22Rv1 (cell line): ENCODE measurements at regions not wholly inside any gene's neighbourhood (a gene's known extent, or its start where the extent isn't known, plus 50 kb on each side); places are given as distances from the start of the nearest gene placed in this dataset.

Experiments
- H3K27ac ChIP-seq: fragments of 450-650 bp; 2 replicates; pipeline ENCODE4 v1.5.1; 2017
- ZFX ChIP-seq: fragments of 450-650 bp; IDR thresholded peaks from 2 replicates; pipeline ENCODE4 v1.6.1; 2017; ENCODE audit warnings: antibody characterized with exemption, borderline replicate concordance
- TF ChIP-seq, protein P1 (sequence below): fragments of 450-650 bp; IDR thresholded peaks from 2 replicates; pipeline ENCODE4 v1.5.1; 2017; ENCODE audit warnings: mild to moderate bottlenecking

DNA sequence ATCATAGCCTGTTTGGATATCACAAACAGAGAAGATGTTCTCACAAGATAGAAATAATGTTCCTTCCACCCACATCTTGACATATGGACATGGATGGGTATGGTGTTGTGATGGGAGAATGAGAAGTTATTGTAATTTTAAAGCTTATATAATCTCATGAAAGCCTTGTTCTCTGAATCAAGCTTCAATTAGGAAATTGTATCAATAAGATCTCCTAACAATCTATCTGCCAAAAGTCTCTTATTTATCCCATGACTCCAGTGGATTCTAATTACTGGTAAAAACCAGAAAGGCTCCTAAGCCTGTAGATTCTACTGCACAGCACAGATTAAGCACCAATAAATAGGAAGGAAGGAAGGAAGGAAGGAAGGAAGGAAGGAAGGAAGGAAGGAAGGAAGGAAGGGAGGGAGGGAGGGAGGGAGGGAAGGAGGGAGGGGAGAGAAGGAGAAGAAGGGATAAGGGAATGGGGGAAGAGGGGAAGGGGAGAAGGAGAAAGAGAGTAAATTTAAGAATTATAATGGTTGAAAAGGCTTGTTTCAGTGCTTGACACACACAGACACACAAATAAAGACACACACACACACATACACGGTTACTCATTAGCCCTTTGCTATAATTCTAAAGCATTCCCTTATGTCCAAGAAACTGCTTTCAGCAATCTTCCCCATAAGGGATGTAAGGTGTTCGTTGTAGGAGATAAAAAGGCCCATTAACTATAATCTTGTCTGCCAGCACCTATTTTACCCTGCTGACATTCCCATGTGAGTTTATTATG, 258.0 kb upstream of the API5 start:
- no peak overlapping the region for H3K27ac ChIP-seq
- TF ChIP-seq, protein P1, sequence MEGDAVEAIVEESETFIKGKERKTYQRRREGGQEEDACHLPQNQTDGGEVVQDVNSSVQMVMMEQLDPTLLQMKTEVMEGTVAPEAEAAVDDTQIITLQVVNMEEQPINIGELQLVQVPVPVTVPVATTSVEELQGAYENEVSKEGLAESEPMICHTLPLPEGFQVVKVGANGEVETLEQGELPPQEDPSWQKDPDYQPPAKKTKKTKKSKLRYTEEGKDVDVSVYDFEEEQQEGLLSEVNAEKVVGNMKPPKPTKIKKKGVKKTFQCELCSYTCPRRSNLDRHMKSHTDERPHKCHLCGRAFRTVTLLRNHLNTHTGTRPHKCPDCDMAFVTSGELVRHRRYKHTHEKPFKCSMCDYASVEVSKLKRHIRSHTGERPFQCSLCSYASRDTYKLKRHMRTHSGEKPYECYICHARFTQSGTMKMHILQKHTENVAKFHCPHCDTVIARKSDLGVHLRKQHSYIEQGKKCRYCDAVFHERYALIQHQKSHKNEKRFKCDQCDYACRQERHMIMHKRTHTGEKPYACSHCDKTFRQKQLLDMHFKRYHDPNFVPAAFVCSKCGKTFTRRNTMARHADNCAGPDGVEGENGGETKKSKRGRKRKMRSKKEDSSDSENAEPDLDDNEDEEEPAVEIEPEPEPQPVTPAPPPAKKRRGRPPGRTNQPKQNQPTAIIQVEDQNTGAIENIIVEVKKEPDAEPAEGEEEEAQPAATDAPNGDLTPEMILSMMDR, result no peak
- TF ChIP-seq ZFX, result no peak

DNA sequence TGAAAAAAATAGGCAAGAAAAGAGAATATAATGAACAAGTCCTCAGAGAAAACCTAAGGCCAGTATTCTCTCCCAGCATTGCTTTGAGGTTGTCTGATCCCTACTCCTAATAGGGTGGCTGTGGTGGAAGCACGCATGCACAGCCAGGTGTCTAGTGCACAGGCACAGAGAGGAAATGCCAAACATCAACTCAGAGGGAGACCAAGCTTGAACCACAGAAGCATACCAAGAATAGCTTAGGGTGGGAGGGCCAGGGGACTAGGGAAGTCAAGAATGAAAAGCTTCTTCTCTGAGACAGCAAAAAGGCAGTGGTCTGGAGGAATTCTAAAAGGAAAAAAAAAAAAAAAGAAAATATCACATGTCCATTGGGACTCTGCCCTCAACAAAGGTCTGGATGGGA, 244.1 kb upstream of the API5 start:
- H3K27ac ChIP-seq, result no peak overlapping the region
- TF ChIP-seq, protein P1, result no peak
- no peak for TF ChIP-seq ZFX

DNA sequence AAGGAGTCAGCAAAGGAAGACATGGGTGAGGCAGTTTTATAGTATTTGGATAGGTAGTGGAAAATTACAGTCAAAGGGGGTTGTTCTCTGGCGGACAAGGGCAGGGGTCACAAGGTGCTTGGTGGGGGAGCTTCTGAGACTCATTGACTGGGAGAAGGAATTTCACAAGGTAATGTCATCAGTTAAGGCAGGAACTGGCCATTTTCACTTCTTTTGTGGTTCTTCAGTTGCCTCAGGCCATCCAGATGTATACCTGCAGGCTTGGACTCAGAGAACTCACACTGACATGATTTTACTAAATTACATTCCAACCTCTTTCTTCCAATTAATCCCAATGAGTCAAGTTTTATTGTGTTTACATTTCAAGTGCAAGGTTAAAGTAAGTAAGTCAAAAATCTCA, 240.5 kb upstream of the API5 start:
- H3K27ac ChIP-seq, result no peak overlapping the region
- TF ChIP-seq, protein P1, result no peak
- TF ChIP-seq ZFX, result no peak

DNA sequence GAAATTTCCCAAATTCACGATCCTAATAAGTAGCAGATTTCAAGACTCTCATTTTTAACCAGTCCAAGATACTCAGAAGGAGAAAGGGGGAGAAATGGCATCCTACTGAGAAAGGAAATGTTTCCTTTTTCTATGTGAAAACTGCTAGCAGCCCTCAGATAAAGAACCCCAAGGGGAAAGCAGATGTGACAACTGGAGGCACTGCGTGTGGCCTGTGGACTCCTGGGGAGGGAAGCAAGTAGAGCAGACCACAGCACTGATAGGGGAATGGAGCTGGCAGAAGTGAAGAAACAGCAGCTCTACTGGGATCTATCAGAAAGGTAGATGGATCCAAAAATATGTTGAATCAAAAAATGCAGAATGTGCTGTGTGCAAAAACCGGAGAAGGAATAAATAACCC, 239.7 kb upstream of the API5 start:
- no peak overlapping the region for H3K27ac ChIP-seq
- no peak for TF ChIP-seq ZFX

DNA sequence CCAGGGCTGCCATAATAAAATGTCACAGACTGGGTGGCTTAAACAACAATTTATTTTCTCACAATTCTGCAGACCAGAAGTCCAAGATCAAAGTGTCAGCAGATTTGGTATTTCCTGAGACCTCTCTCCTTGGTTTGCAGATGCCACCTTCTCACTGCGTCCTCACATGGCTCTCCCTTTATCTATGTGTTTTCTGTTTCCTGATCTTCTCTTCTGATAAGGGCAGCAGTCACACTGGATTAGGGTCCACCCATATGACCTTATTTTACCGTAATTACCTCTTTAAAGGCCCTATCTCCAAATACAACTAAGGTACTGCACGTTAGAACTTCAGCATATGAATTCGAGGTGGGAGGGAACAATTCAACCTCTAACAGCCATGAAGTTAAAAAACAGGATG, 238.9 kb upstream of the API5 start:
- H3K27ac ChIP-seq, result no peak overlapping the region
- TF ChIP-seq ZFX, result no peak
- TF ChIP-seq, protein P1, result no peak

DNA sequence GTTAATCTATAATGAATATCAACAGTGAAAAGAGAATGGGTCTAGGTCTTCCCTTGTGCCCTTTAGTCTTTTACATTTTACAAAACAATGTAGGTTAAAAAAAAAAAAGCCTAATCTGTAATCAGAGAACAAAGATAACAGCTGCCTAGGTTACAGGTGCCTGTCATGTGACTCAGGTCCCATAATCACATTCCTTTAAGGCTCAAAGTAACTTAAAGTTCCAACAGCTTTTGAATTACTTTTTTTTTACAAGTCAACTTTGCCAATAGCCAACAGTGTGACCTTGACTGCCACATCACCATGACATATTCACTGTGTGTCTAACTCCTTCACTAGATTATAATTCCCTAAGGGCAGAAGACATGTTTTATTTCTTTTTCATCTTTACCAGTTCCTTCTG, 237.0 kb upstream of the API5 start:
- no peak overlapping the region for H3K27ac ChIP-seq
- no peak for TF ChIP-seq ZFX
- TF ChIP-seq, protein P1, result no peak

DNA sequence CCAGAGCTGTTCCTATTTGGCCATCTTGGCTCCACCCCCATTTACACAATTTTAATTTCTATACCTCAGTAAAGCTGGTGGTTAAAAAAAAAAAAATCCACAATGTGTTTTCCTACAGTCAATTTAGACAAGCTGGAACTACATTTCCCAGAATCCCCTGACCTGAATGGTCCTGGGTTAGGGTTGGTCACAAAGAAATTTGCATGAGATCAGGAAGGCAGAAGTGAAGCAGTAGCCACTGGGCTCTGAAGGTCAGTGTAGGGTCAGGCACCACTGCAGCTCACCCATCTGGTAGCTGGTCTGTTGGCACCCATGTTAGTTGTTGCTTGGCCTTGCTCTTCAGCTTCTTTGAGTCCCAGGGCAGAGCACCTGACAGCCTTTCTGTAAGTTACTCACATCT, 210.7 kb upstream of the API5 start:
- H3K27ac ChIP-seq, result no peak overlapping the region
- TF ChIP-seq, protein P1, result no peak
- no peak for TF ChIP-seq ZFX

DNA sequence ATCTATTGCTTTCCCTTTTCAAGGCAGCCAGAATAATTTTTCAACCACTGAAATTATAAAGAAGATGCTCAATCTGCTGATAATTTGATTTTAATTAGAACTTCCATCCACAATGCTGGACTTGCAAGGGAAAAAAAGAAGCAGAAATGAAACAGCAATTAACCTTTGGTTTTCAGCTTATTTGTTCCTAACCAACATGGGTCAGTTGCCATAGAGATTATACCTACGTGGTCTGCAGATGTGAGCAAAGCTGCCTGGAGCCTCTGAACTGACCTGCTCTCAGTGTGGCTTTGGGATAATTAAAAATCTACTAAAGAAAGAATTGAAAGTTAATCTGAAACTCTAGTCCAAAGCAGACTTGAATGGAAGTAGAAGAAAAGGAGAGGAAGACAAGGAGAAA, 195.7 kb upstream of the API5 start:
- TF ChIP-seq, protein P1, result no peak
- no peak for TF ChIP-seq ZFX
- no peak overlapping the region for H3K27ac ChIP-seq
